Stimulated activated CD4-positive, alpha-beta T cell treated with anti-CD3 and anti-CD28 coated beads, Interleukin-15, amount 100 ng/mL, for 24 hours (primary cell): ENCODE measurements at regions not wholly inside any gene's neighbourhood (a gene's known extent, or its start where the extent isn't known, plus 50 kb on each side); places are given as distances from the start of the nearest gene placed in this dataset.
"Not testable (repeated sequence)": the region's sequence is repeated elsewhere in the genome, so short reads cannot be mapped to it uniquely, and the experiment has no call there.

Source experiments
- DNase-seq: peaks from one replicate; pipeline ENCODE4 v3.0.0-alpha.2; 2020

DNA sequence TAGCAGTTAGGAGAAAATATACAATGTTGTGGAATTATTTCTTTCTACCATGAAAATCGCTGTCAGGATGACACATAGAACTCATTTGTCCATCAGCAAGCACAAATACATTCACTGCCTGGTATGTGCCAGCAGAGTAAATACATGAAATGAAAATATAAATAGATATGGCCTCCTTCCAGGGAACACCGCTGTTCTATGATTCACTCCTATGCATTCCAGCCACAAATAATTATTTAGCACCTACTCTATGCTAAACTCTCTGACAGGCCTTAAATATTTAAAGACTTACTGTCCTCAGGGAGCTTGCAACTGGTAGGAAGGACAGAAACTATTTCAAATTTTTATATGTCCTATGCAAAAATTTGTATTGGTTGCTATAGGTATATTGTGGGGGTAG is 975.0 kb upstream of the NCAM2 start:
- DNase-seq: no peak

DNA sequence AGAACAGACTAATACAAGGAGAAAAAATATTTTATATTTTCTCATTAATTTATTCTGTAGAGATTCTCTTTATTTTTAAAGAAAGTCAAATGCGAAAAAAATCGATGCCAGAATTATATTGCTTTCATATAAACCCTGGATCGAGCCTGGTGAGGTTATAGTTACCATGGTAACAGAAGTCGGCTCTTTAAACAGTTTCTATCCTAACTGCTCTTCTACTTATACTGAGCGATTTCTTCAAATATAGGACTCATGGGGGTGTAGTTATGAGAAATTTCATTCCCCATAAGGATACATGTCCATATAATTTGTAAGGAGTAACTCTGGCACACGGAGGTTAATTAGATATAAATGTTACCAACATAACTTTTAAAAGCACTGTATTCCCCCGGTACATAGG is 973.5 kb upstream of the NCAM2 start:
- no peak for DNase-seq

DNA sequence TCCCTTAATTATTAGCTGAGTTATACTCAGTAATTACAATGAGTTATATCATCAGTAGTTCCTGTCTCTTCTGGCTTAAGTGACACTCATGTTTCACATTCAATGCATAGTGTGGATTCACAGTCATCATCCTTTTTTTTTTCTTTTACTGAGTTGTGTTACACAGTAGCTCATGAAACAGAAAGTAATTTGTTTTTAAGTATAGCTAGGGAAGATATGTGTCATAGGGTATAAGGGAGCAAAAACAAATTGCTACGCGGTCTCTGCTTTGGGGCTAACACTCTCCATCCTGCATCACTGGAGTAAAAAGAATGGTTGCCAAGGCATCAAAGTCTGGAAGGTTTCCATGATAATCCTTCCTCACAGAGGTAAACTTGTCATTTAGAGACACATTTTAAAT is 971.7 kb upstream of the NCAM2 start:
- DNase-seq: no peak

DNA sequence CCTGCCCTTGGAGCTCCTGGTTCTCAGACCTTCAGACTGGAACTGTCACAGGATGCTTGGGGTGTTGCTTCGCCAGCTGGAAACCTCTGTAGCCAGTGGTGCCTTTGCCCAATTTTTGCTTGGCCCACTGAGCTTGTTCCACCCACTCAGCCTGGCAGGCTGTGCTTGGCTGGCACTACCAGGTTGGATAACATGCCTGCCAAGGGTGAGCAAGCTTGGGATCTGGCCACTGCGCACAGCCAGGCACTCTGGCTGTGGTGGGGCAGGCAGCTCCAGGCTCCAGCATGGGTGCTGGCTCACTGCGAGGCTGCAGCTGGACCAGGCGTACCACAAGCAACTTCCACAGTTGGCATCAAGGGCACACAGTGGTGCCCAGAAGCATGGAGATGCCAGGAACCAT is 967.8 kb upstream of the NCAM2 start:
- DNase-seq: no peak

DNA sequence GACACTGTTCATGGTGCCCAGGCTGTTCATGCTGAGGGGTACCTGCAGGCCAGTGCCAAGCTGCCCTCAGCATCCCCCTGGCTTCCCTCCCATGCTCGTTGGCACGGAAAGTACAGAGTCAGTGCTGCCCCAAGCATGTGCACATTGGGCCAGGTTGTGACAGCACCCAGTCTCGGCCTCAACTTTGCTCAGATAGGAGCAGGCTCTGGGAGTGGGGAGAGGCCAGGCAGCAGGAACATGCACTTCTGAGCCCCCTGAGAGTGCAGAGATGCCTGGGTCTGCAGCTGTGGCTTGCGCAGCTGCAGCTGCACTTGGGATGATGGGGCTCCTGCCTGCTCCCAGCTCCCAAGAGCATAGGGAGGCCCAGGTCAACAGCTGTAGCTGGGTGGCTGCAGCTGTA is 966.4 kb upstream of the NCAM2 start:
- no peak for DNase-seq

DNA sequence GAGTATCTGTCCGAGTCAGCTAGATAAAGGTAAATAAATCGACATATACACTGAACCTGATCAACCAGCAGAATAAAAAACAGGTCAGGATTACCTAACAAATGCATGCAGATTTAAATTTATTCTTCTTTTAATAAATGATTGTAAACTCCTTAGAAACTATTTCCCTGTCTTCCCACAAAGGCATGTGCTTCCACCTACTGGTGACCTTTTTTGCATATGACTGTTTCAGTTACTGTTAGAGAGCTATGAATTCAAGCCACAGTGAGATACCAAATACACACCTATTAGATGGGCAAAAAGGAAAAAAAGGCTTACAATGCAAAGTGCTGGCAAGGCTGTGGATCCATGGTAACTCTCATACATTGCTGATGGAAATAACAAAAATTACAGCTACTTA is 957.4 kb upstream of the NCAM2 start:
- DNase-seq: no peak

DNA sequence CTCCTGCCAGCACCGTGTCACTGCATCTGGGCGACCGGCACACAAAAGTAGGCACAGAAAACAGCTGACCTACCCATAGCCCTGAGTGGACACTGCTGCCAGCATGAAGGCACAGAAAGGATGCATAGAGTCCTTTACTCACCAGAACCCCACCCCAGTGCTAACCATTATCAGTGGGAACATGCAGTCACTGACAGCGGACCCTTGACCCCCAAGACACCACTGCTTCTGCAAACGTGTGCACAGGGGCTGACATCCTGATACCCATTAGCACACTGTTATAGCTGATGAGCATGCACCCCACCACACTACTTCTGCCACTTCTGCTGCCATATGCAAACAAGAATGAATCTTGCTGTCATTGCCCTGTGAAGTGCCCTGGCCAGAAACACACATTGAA is 953.0 kb upstream of the NCAM2 start:
- DNase-seq: no peak

DNA sequence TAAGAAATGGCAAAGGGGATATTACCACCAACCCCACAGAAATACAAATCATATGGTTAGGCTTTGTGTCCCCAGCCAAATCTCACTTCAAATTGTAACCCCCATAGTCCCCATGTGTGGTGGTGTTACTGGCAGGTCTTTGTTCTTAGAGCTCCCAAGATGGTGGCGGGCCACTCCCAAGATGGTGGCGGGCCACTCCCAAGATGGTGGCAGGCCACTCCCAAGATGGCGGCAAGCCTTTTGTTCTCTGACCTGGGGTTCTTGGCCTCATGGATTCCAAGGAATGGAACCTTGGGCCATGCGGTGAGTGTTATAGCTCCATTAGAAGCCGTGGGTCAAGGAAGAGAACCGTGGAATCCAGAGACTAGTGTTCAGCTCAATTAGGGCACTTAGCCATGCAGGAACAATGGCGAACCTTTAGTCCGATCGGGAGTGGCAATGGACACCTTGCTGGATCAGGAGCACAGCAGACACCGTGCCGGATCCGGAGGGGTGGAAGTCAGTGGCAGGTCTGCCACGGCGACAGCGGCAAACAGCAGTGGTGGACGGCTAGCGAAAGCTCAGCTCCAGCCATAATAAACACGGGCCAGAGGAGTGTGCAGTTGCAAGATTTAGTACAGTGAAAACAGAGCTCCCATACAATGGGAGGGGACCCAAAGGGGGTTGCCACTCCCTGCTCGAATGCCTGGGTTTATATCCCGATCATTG is 949.9 kb upstream of the NCAM2 start:
- not testable (repeated sequence) for DNase-seq

DNA sequence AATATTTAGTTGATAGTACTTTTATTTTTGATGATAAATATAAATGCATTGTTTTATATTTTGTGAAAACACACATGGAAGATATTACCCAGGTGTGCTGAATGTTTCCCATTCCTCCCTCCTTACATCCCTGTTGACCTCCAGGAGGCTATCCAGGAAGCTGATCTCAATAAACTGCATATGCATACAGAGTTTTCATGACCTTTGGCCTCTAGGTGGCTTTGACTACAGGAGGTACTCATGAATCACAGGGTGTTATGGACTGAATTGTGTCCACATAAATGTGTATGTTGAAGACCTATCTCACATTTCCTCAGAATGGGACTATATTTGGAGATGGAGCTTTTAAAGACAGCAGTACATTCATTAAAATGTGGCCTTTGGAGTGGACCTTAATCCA is 914.9 kb upstream of the NCAM2 start:
- DNase-seq: no peak

DNA sequence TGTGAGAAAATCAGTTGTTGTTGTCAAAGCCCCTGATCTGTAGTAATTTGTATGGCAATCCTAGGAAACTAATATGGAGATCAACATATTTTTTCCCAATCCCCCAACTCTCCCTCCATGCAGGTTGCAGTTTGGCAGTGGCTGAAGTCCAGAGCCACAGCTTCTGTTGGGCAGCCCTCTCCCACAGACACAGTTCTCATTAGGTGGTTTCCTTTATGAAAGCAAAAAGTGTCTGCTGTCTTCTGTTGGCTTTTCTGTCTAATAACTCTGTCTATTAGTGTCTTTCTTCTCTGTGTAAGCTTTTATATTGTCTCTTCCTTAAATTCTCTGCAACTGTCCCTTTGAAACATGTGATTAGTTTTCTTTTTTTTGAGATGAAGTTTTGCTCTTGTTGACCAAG is 914.3 kb upstream of the NCAM2 start:
- DNase-seq: no peak

DNA sequence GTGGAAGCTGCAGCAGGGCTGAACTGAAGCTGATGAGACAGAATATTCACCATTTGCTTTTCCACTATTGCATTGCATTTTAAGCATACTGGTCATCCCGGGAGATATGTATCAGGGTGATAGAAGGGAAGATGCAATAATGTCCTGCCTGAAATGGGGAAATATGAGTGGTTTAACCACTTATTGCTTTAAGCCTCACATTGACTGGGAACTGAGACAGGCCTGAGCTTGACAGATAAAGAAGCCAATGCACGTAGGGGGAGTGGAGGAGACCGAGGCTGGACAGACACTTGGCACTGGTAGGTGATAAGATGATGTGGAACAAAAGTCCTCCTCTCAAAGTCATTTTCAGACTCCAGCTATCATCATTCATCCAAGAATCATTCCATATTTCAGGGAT is 911.7 kb upstream of the NCAM2 start:
- no peak for DNase-seq

DNA sequence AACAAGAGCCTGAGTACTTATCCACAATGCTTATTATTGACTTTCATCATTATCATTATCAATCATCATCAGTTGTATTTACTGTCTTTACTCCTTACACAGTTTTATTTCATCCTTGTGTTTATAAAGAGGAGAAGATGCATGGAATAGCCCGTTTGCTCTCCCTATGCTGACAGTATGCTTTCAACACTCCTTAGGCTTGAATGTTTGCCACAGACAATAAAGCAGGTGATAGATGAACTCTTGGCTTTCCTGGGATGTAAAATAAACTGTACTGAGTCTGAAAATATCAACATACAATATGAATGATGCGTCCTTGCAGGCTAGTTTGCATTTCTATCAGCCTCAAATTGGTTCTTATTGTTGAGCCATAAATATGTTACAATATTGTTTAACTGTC is 891.8 kb upstream of the NCAM2 start:
- DNase-seq: no peak

DNA sequence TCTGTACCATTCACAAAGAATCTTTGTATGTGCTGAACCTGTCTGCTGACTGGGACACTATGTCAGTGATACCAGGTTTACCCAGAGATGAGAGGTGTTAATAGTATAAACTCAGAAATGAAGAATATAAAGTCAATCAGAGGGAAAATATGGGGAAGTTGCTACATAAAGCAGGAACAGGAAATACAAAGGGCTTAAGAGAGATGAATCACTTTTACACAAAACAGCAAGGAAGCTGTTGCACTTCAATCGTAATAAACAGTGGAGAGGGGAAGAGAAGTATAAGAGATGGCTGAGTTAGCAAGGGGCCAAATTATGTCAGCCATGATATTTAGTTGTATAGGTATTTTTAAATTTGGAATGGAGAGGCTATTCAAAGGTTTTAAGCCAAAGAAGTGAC is 890.2 kb upstream of the NCAM2 start:
- DNase-seq: no peak

DNA sequence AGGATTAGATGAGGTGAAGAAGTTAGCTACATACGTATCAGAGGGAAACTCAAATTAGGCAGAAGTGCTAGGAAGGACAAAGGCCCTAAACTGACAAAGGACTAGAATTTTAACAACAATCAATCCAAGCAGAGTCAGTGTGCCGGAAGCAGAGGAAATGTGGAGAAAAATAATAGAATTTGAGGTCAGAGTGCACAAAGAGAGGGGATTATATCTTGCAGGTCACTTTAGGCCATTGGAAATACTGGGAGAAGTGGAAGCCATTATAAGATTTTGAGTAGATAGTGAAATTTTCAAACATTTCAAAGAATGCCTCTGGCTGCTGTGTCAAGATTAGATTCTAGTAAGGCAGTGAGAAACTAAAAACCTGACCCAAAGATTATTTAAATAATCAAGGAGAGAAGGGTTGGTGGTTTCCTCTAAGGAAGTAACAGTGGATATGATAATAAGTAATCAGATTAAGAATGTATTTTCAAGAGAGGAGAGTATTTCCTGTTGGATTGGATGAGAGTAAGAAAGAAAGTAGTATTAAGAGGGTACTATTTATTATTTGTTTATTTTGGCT is 889.2 kb upstream of the NCAM2 start:
- DNase-seq: no peak

DNA sequence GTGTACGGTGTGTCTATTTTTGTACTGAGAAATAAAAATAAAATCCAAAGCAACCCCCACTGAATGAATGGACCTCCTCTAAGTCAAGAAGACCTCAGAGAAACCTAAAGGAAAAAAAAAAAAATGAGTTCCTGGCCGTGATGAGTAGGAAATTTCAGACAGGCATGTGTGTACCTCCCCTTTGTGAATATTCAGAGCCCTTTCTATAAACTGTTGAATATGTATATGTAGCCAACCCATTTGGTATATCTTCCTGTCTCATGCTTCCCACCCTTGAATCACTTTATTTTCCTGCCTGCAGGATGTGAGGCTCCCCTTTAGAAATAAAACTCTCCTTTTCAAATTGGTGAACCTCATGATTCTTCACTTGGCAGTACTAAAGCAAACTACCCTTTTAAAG is 887.8 kb upstream of the NCAM2 start:
- no peak for DNase-seq

DNA sequence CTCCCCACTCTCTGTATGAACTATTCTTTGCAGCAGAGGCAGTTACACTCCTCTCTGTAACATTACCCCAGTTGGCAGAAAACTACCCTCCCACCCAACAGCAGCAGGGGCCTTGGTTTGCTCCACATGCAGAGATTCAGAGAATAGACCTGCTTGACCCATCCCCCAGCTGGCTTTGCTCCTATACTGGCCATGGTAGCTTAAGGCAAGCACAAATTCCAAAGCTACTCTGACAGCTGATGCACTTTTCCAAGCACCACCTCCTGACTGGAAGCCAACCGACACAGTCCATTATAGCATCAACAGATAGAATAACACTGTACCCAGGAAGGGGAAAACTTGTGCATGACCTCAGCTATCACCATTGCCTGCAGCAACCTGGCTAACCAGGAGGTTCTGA is 846.5 kb upstream of the NCAM2 start:
- no peak for DNase-seq

DNA sequence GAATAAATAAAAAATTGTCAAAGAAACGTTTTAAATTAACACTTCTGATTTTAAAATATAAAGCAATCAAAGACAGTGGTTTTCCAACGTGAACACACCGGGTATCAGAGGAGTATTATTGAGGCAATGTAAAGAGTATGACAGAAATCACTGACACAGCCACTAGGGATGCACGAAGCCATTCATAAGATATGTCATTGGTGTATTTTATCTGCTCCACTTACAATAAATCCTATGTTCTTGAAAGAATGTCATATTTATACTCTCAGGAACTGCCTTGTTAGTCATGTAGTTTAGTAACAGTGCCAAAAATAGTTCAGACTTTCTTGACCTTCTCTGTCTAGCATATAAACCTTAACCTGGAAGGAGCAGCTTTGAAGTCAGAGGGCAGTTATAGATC is 835.0 kb upstream of the NCAM2 start:
- no peak for DNase-seq

DNA sequence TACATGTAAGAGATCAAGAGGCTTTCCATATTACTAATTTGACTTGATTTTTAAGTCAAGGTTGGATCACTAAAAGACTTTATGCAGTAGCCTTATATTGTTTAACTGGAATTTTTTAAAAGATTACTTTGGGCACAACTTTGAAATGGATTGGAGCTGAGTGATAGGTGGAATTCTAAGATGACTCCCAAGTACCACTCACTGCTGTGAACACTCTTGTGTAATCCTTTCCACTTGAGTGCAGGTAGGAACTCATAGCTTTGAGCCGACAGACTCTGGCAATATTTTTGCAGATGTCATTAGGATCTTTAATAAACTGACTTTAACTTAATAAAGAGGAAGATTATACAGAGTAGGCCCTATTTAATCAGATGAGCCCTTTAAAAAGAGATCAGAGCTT is 831.1 kb upstream of the NCAM2 start:
- no peak for DNase-seq

DNA sequence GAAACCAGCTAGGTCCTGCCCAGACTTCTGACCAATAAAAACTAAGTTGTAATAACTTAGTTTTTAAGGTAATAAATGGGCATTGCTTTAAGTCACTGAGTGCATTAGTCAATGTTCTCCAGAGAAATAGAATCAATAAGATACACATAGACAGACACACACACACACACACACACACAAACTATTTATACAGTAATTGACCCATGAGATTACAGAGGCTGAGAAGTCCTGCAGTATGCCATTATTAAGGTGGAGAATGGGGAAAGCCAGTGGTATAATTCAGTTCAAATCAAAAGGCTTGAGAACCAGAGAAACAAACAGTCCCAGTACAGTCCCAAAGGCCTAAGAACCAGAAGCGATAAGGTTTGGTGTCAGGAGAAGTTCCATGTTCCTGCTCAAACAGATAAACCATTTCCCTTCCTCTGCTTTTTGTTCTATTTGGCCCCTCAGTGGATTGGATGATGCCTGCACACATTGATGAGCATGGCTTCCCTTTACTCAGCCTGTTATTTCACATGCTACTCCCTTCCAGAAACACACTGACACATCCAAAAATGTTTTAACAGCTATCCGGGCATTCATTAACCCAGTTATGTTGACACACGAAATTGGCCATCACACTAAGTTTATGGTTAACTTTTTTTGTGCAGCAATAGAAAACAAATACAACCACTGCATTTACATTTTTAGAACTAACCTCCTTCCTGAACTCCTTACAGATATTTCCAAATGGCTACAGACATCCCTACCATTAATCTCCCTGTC is 828.2 kb upstream of the NCAM2 start:
- no peak for DNase-seq

DNA sequence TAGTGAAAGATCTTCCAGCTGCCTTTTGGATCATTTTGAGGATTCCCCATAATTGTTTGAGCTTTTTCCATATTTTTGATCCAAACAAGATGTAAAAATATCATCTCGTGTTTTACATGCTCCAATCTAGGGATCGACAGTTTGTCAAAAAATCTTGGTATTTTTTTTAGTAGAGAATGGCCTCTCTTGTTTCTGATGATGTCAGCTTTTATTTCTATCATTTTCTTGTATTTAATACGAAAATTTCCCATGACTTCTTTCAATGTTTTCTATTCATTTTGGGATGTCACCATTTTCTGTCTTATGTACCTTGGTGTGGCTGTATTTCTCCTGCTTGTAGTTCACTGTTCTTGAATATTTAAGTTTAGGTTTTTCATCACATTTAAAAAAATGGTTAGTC is 812.0 kb upstream of the NCAM2 start:
- no peak for DNase-seq

DNA sequence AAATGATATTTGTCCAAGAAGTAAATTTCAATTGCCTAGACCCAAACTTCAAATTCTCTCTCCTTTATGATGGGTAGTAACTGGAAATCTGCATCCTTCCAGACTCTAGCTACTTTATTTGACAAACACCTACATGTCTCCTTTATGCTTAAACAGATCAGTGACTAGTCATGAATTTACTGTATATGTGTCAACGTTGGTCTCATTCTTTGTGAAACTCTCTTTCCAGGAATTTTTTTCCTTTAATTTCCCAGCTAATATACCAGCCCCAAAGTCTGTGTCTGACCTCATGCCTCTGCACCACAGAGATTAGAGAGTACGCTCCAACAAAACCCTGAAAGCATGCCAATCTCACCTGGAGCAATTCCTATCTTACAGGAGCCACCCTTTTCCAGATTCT is 811.2 kb upstream of the NCAM2 start:
- no peak for DNase-seq

DNA sequence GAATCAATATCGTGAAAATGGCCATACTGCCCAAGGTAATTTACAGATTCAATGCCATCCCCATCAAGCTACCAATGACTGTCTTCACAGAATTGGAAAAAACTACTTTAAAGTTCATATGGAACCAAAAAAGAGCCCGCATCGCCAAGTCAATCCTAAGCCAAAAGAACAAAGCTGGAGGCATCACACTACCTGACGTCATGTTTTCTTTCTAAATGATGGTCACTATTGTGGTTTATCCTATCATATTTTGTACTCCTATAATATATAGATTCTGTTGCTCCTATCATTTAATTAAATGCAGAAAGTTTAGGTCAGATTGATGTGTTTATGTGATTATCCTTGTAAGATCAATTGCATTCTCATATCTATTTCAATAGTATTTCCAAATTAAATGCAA is 796.9 kb upstream of the NCAM2 start:
- not testable (repeated sequence) for DNase-seq

DNA sequence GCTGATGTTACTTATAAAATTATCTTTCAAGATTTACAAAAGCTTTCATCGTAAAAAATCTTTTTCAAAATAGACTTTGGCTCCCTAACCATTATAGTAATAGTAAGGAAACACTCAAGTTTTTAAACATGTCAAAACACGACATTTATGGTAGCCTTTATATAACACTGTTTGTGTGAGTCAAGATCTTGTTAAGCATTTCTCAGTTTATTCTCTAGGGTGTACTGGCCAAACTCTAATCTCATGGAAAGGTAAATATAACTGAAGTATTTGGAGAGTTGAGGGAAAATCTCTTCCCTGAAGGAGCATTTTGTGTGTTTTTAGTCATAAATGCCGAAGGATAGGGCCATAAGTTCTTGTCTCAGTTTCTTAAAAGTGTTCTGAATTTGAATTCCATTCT is 790.9 kb upstream of the NCAM2 start:
- no peak for DNase-seq

DNA sequence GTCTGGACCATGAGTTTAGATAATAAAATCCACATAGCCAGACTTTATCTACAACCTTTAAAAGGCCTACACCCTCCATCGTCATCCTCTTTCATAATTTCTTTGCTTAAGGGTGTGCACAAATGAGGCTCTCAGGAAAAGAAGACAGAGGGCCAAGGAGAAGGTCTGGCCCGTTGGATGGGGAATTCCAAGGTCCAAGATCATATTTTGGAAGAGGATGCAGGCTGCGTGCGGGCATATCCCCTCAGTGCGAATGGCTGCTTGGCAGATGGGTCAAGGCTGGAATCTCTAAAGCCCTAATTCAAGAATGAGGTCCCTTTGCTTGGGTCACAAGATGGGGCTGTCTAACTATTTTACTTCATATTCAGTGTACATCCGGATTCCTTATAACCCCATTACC is 782.2 kb upstream of the NCAM2 start:
- no peak for DNase-seq

DNA sequence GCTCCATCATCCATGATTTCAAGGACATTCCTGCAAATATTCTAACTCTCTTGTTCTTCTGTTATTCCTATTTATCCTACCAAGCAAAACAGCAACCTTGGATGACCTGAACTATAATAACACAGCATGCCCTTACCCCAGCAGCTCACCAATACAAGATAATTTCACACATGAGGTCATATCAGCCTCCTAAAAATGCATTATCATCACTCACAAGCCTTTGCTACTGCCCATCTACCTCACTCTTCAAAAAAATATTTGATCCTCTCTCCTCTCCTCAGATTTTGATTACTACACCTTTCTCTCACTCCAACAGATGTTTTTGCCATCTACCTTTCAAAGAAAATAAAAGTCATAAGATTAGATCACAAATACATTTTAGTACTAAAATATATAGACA is 777.6 kb upstream of the NCAM2 start:
- DNase-seq: no peak
